ENCODE measurements at regions not wholly inside any gene's neighbourhood (a gene's known extent, or its start where the extent isn't known, plus 50 kb on each side); places are given as distances from the start of the nearest gene placed in this dataset.

DNA sequence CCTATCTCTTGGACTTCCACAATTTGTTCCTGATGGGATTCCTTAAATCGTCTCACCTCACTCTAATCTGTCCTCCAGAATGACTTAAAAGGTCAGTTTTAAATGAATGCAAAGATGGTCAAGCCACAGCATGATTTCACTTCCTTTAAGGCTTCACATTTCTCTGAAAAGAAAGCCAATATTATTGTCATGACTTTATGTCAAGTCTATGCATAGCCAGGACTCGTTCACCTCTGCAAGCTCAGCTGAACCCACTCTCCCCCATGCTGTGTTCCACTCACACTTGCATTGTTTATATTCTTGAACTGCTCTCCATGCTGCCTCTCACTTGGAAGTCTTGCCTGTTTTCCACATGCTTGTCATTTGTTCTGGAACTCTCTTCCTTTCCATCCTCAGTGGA is 298.4 kb upstream of the MMADHC start:
- TF ChIP-seq, protein P1, sequence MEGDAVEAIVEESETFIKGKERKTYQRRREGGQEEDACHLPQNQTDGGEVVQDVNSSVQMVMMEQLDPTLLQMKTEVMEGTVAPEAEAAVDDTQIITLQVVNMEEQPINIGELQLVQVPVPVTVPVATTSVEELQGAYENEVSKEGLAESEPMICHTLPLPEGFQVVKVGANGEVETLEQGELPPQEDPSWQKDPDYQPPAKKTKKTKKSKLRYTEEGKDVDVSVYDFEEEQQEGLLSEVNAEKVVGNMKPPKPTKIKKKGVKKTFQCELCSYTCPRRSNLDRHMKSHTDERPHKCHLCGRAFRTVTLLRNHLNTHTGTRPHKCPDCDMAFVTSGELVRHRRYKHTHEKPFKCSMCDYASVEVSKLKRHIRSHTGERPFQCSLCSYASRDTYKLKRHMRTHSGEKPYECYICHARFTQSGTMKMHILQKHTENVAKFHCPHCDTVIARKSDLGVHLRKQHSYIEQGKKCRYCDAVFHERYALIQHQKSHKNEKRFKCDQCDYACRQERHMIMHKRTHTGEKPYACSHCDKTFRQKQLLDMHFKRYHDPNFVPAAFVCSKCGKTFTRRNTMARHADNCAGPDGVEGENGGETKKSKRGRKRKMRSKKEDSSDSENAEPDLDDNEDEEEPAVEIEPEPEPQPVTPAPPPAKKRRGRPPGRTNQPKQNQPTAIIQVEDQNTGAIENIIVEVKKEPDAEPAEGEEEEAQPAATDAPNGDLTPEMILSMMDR (IDR thresholded peaks at IDR 0.05): no peak
- no peak for TF ChIP-seq ZFX (IDR thresholded peaks at IDR 0.05; ENCODE audit: borderline replicate concordance)
